Hepatocyte (in vitro differentiated cells): ENCODE measurements at regions not wholly inside any gene's neighbourhood (a gene's known extent, or its start where the extent isn't known, plus 50 kb on each side); places are given as distances from the start of the nearest gene placed in this dataset.

Source experiments
- EZH2 ChIP-seq: fragments of 200-600 bp; sonication (generic); IDR thresholded peaks from 2 replicates; pipeline ENCODE4 v1.6.1; 2016; ENCODE audit warnings: antibody characterized with exemption, mild to moderate bottlenecking, borderline replicate concordance
- EZH2phosphoT487 ChIP-seq: fragments of 200-600 bp; sonication (generic); IDR thresholded peaks from one replicate; pipeline ENCODE4 v1.6.1; 2018; ENCODE audit warnings: antibody characterized with exemption, mild to moderate bottlenecking, low read depth, moderate library complexity; ENCODE audit not compliant: unreplicated experiment, severe bottlenecking
- TF ChIP-seq, protein P1 (sequence below): fragments of 200-600 bp; sonication (generic); IDR thresholded peaks from 2 replicates; pipeline ENCODE4 v1.5.1; 2016; ENCODE audit warnings: antibody characterized with exemption, mild to moderate bottlenecking; ENCODE audit not compliant: poor library complexity

- TF ChIP-seq, protein P1, sequence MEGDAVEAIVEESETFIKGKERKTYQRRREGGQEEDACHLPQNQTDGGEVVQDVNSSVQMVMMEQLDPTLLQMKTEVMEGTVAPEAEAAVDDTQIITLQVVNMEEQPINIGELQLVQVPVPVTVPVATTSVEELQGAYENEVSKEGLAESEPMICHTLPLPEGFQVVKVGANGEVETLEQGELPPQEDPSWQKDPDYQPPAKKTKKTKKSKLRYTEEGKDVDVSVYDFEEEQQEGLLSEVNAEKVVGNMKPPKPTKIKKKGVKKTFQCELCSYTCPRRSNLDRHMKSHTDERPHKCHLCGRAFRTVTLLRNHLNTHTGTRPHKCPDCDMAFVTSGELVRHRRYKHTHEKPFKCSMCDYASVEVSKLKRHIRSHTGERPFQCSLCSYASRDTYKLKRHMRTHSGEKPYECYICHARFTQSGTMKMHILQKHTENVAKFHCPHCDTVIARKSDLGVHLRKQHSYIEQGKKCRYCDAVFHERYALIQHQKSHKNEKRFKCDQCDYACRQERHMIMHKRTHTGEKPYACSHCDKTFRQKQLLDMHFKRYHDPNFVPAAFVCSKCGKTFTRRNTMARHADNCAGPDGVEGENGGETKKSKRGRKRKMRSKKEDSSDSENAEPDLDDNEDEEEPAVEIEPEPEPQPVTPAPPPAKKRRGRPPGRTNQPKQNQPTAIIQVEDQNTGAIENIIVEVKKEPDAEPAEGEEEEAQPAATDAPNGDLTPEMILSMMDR, result no peak
- no peak for TF ChIP-seq EZH2
- TF ChIP-seq EZH2phosphoT487, result no peak
Observed at GRCh38 chr10:78863140-78863905, 205.4 kb upstream of the ZMIZ1 start.
